GM12891 (cell line): ENCODE measurements at regions not wholly inside any gene's neighbourhood (a gene's known extent, or its start where the extent isn't known, plus 50 kb on each side); places are given as distances from the start of the nearest gene placed in this dataset.

Experiments used
- POLR2A ChIP-seq: IDR thresholded peaks from 2 replicates; pipeline ENCODE4 v1.6.1; 2011; ENCODE audit warnings: low read depth, low read length, control low read depth
- TAF1 ChIP-seq: IDR thresholded peaks from 2 replicates; pipeline ENCODE4 v1.6.1; 2011; ENCODE audit warnings: low read depth, low read length, control low read depth

GRCh38 chr11:116148056-116148455, 624.7 kb downstream of the BUD13 start:
- TF ChIP-seq POLR2A: no peak
- TF ChIP-seq TAF1: no peak
